ENCODE measurements at regions not wholly inside any gene's neighbourhood (a gene's known extent, or its start where the extent isn't known, plus 50 kb on each side); places are given as distances from the start of the nearest gene placed in this dataset.

GRCh38 chr18:22546905-22547570, 129.3 kb upstream of the CTAGE1 start:
- Histone ChIP-seq H3K36me3 (no peaks in the 10 kb centered on the region), H3K27me3 (no peaks in the 10 kb centered on the region), H3K4me1 (peaks cover 0 to 73% (median 48%) of the 10 kb centered on the region in 4 donors), H3K4me3 (no peak overlapping the region), H3K27ac (peak overlapping the region; percentile 50 to 68), H3K9me3 (no peaks in the 10 kb centered on the region)
- intact Hi-C loops (cut with DNase I; ENCODE audit: low total_unique reads): loop anchor here (5.0 kb wide), 1 partner anchor 60 kb away; no protein-coding TSS in a partner anchor
- DNase-seq: no peak
- TF ChIP-seq CTCF (IDR thresholded peaks at IDR 0.05): no peak

GRCh38 chr18:22547807-22548561, 130.3 kb upstream of the CTAGE1 start:
- intact Hi-C loops (cut with DNase I; ENCODE audit: low total_unique reads): loop anchor here (5.0 kb wide), 1 partner anchor 61 kb away; no protein-coding TSS in a partner anchor
- Histone ChIP-seq H3K9me3 (no peaks in the 10 kb centered on the region), H3K36me3 (no peaks in the 10 kb centered on the region), H3K27me3 (no peaks in the 10 kb centered on the region), H3K27ac (peak overlapping the region in 1 of 2 donors; percentile 68), H3K4me1 (peaks cover 0 to 69% (median 40%) of the 10 kb centered on the region in 4 donors), H3K4me3 (no peak overlapping the region)
- no peak for TF ChIP-seq CTCF (IDR thresholded peaks at IDR 0.05)
- no peak for DNase-seq

- Histone ChIP-seq H3K27me3 (no peaks in the 10 kb centered on the region), H3K4me1 (peaks cover 0 to 55% (median 26%) of the 10 kb centered on the region in 4 donors), H3K27ac (no peak overlapping the region), H3K4me3 (no peak overlapping the region), H3K9me3 (no peaks in the 10 kb centered on the region), H3K36me3 (no peaks in the 10 kb centered on the region)
- no peak for TF ChIP-seq CTCF (IDR thresholded peaks at IDR 0.05)
- no peak for DNase-seq
- intact Hi-C loops (cut with DNase I; ENCODE audit: low total_unique reads): loop anchor here (5.0 kb wide), 1 partner anchor 62 kb away; no protein-coding TSS in a partner anchor
These were observed 131.7 kb upstream of the CTAGE1 start for GRCh38 chr18:22549260-22549937.

GRCh38 chr18:22550366-22550765, 132.7 kb upstream of the CTAGE1 start:
- no peaks in the 10 kb centered on the region for H3K36me3 ChIP-seq
- TF ChIP-seq CTCF (IDR thresholded peaks at IDR 0.05): no peak
- DNase-seq: no peak
- no peaks in the 10 kb centered on the region for H3K27me3 ChIP-seq
- H3K27ac ChIP-seq: no peak overlapping the region
- peaks cover 0 to 45% (median 17%) of the 10 kb centered on the region in 4 donors for H3K4me1 ChIP-seq
- H3K9me3 ChIP-seq: no peaks in the 10 kb centered on the region
- H3K4me3 ChIP-seq: no peak overlapping the region
- intact Hi-C loops (cut with DNase I; ENCODE audit: low total_unique reads): no loop called here

- TF ChIP-seq CTCF (IDR thresholded peaks at IDR 0.05): no peak
- peak overlapping the region; percentile 21 to 37 for H3K27ac ChIP-seq
- no peaks in the 10 kb centered on the region for H3K9me3 ChIP-seq
- no peak overlapping the region for H3K4me3 ChIP-seq
- intact Hi-C loops (cut with DNase I; ENCODE audit: low total_unique reads): no loop called here
- no peak for DNase-seq
- no peaks in the 10 kb centered on the region for H3K27me3 ChIP-seq
- H3K4me1 ChIP-seq: peaks cover 0 to 40% (median 14%) of the 10 kb centered on the region in 4 donors
- H3K36me3 ChIP-seq: no peaks in the 10 kb centered on the region
These were observed 133.1 kb upstream of the CTAGE1 start for GRCh38 chr18:22550861-22551260.

Data from tibial artery (tissue), 4 donors.